SH-SY5Y (cell line): ENCODE measurements at regions not wholly inside any gene's neighbourhood (a gene's known extent, or its start where the extent isn't known, plus 50 kb on each side); places are given as distances from the start of the nearest gene placed in this dataset.

Experiments used
- GATA2 ChIP-seq: IDR thresholded peaks from 2 replicates; pipeline ENCODE4 v1.6.1; 2011; ENCODE audit warnings: mild to moderate bottlenecking, low read depth, low read length
- GATA3 ChIP-seq: IDR thresholded peaks from 2 replicates; pipeline ENCODE4 v1.6.1; 2011; ENCODE audit warnings: low read depth, mild to moderate bottlenecking, low read length, moderate library complexity

DNA sequence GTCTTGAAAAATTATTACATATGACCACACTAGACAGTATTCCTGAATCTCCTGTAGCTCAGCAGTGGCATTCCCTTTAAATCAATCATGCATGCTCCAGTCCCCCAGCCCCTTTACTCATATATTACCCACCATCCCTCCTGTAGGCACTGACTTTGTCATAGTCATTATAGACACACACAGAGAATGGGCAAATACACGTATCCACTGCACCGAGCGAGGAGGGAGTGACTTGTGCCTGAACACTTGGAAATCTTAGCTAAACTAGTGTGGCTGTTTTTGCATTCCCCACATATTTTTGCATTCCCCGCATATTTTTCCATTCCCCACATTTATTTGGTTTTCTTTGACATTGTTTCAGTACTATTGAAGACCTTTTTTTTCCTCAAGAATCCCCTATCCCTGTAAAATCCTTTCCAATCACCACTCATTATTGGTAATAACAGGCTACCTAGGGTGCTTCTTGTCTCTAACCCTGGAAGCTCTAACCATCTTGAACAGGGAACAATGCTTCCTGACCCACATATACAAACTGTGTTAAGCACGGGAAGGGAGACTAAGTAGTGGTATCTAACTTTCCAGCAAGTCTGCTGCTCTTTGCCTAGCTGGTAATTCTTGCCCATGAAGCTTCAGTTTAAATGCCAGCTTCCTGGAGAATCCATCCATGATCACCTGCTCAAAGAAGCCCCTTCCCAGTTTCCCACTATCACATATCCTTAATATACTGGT, 534.4 kb upstream of the CAMK1G start:
- TF ChIP-seq GATA2 = no peak
- TF ChIP-seq GATA3 = no peak
